HG02943 (cell line): ENCODE measurements at regions not wholly inside any gene's neighbourhood (a gene's known extent, or its start where the extent isn't known, plus 50 kb on each side); places are given as distances from the start of the nearest gene placed in this dataset.
"Not testable (repeated sequence)": the region's sequence is repeated elsewhere in the genome, so short reads cannot be mapped to it uniquely, and the experiment has no call there.

ENCODE experiments used
- ATAC-seq: cut with Tn5 transposase; IDR thresholded peaks from one replicate; pipeline ENCODE4 v1.9.1; 2021; ENCODE audit warnings: mild to moderate bottlenecking, low read depth, moderate library complexity; ENCODE audit not compliant: unreplicated experiment

GRCh38 chr9:74064702-74065101 lies 432.4 kb upstream of the RORB start:
- ATAC-seq, result no peak

- ATAC-seq, result no peak
Observed at GRCh38 chr9:74066128-74066527, 431.0 kb upstream of the RORB start.

GRCh38 chr9:74066605-74067004 lies 430.5 kb upstream of the RORB start:
- no peak for ATAC-seq

GRCh38 chr9:74071502-74071901 lies 425.6 kb upstream of the RORB start:
- no peak for ATAC-seq

GRCh38 chr9:74073897-74074296 lies 423.2 kb upstream of the RORB start:
- no peak for ATAC-seq

- no peak for ATAC-seq
Observed at GRCh38 chr9:74078647-74079046, 418.5 kb upstream of the RORB start.

GRCh38 chr9:74080652-74081051 lies 416.5 kb upstream of the RORB start:
- not testable (repeated sequence) for ATAC-seq

- ATAC-seq, result no peak
Observed at GRCh38 chr9:74083681-74084433, 413.3 kb upstream of the RORB start.

- ATAC-seq, result not testable (repeated sequence)
Observed at GRCh38 chr9:74085384-74086037, 411.6 kb upstream of the RORB start.

- not testable (repeated sequence) for ATAC-seq
Observed at GRCh38 chr9:74090921-74091320, 406.2 kb upstream of the RORB start.

GRCh38 chr9:74092491-74092834 lies 404.7 kb upstream of the RORB start:
- no peak for ATAC-seq

- not testable (repeated sequence) for ATAC-seq
Observed at GRCh38 chr9:74094037-74094436, 403.1 kb upstream of the RORB start.

GRCh38 chr9:74094766-74095165 lies 402.4 kb upstream of the RORB start:
- no peak for ATAC-seq

GRCh38 chr9:74095925-74096324 lies 401.2 kb upstream of the RORB start:
- ATAC-seq, result no peak

- ATAC-seq, result no peak
Observed at GRCh38 chr9:74096420-74096819, 400.7 kb upstream of the RORB start.

GRCh38 chr9:74100042-74100441 lies 397.1 kb upstream of the RORB start:
- ATAC-seq, result no peak

GRCh38 chr9:74102148-74102547 lies 395.0 kb upstream of the RORB start:
- not testable (repeated sequence) for ATAC-seq

- no peak for ATAC-seq
Observed at GRCh38 chr9:74102702-74103101, 394.4 kb upstream of the RORB start.

GRCh38 chr9:74107692-74108091 lies 389.4 kb upstream of the RORB start:
- ATAC-seq, result no peak

GRCh38 chr9:74115976-74116375 lies 381.2 kb upstream of the RORB start:
- no peak for ATAC-seq

- no peak for ATAC-seq
Observed at GRCh38 chr9:74117151-74117550, 380.0 kb upstream of the RORB start.

- ATAC-seq, result no peak
Observed at GRCh38 chr9:74117731-74118130, 379.4 kb upstream of the RORB start.
